WTC11 (cell line): ENCODE measurements at regions not wholly inside any gene's neighbourhood (a gene's known extent, or its start where the extent isn't known, plus 50 kb on each side); places are given as distances from the start of the nearest gene placed in this dataset.

Experiments used
- ATAC-seq: fragments of 200-7000 bp; cut with Tn5 transposase; 2 replicates; pipeline ENCODE4 v1.10.0; 2021; ENCODE audit warnings: mild to moderate bottlenecking, moderate library complexity
- CTCF ChIA-PET: fragments of 300-600 bp; sonication (Branson Sonifier 250); formaldehyde crosslinking; loops from one replicate; lab custom pipeline; 2021; ENCODE audit warnings: antibody characterized with exemption; lab: Charles Lee
- POLR2A ChIA-PET: fragments of 350-600 bp; sonication (Branson Sonifier 250); formaldehyde crosslinking; loops from one replicate; lab custom pipeline; 2021; ENCODE audit warnings: antibody characterized with exemption; lab: Charles Lee
- DNase-seq: peaks from one replicate; pipeline ENCODE4 v3.0.0; 2021; ENCODE audit warnings: low spot score
- H3K27ac Mint-ChIP-seq: 2 replicates; pipeline ENCODE4 v1.8.0; 2021; ENCODE audit warnings: mixed read lengths
- H3K27me3 Mint-ChIP-seq: 2 replicates; pipeline ENCODE4 v1.8.0; 2021; ENCODE audit warnings: low read depth, mild to moderate bottlenecking, moderate library complexity, mixed read lengths
- H3K36me3 Mint-ChIP-seq: 2 replicates; pipeline ENCODE4 v1.8.0; 2021; ENCODE audit warnings: mixed read lengths
- H3K4me1 Mint-ChIP-seq: 2 replicates; pipeline ENCODE4 v1.8.0; 2022; ENCODE audit warnings: mixed read lengths
- H3K4me3 Mint-ChIP-seq: 2 replicates; pipeline ENCODE4 v1.8.0; 2021; ENCODE audit warnings: mild to moderate bottlenecking, moderate library complexity, mixed read lengths
- H3K9me3 Mint-ChIP-seq: 2 replicates; pipeline ENCODE4 v1.8.0; 2021; ENCODE audit warnings: mixed read lengths
- ELF4 ChIP-seq: sonication (generic); formaldehyde crosslinking; IDR thresholded peaks from 2 replicates; pipeline ENCODE4 v1.8.1; 2022; ENCODE audit warnings: low read depth, mild to moderate bottlenecking, moderate library complexity, missing genetic modification reagents
- FOXK1 ChIP-seq: sonication (generic); formaldehyde crosslinking; IDR thresholded peaks from 2 replicates; pipeline ENCODE4 v1.8.0; 2022; ENCODE audit warnings: mild to moderate bottlenecking, moderate library complexity, missing genetic modification reagents
- FOXP1 ChIP-seq: sonication (generic); formaldehyde crosslinking; IDR thresholded peaks from 2 replicates; pipeline ENCODE4 v1.8.0; 2022; ENCODE audit warnings: missing genetic modification reagents, mild to moderate bottlenecking, moderate library complexity, borderline replicate concordance
- GRHL2 ChIP-seq: fragments of 250-450 bp; sonication (Bioruptor Pico); IDR thresholded peaks from 2 replicates; pipeline ENCODE4 v1.8.0; 2022; ENCODE audit warnings: mild to moderate bottlenecking, moderate library complexity; ENCODE audit not compliant: insufficient replicate concordance, severe bottlenecking
- IRF2 ChIP-seq: sonication (generic); formaldehyde crosslinking; IDR thresholded peaks from 2 replicates; pipeline ENCODE4 v1.8.0; 2022; ENCODE audit warnings: low read depth, missing genetic modification reagents, borderline replicate concordance
- JUN ChIP-seq: sonication (generic); formaldehyde crosslinking; IDR thresholded peaks from 2 replicates; pipeline ENCODE4 v1.8.0; 2023; ENCODE audit warnings: mild to moderate bottlenecking, missing genetic modification reagents
- NFATC4 ChIP-seq: fragments of 250-450 bp; sonication (Bioruptor Pico); IDR thresholded peaks from 2 replicates; pipeline ENCODE4 v1.9.0; 2021; ENCODE audit warnings: mild to moderate bottlenecking
- NR1H2 ChIP-seq: sonication (generic); formaldehyde crosslinking; IDR thresholded peaks from 2 replicates; pipeline ENCODE4 v1.9.0; 2021; ENCODE audit warnings: mild to moderate bottlenecking, moderate library complexity, missing genetic modification reagents
- NR2C2 ChIP-seq: sonication (generic); formaldehyde crosslinking; IDR thresholded peaks from 2 replicates; pipeline ENCODE4 v1.8.0; 2022; ENCODE audit warnings: mild to moderate bottlenecking, missing genetic modification reagents
- NR3C1 ChIP-seq: sonication (generic); formaldehyde crosslinking; conservative IDR thresholded peaks from 2 replicates; pipeline ENCODE4 v1.8.1; 2023; ENCODE audit warnings: low read depth, mild to moderate bottlenecking, missing genetic modification reagents
- OVOL2 ChIP-seq: fragments of 250-450 bp; sonication (Bioruptor Pico); IDR thresholded peaks from 2 replicates; pipeline ENCODE4 v1.9.0; 2021; ENCODE audit warnings: mild to moderate bottlenecking, borderline replicate concordance
- RELA ChIP-seq: sonication (generic); formaldehyde crosslinking; IDR thresholded peaks from 2 replicates; pipeline ENCODE4 v1.8.1; 2022; ENCODE audit warnings: missing genetic modification reagents, mild to moderate bottlenecking, borderline replicate concordance
- SMAD3 ChIP-seq: sonication (generic); formaldehyde crosslinking; IDR thresholded peaks from 2 replicates; pipeline ENCODE4 v1.8.0; 2022; ENCODE audit warnings: missing genetic modification reagents, mild to moderate bottlenecking, borderline replicate concordance
- TEAD1 ChIP-seq: sonication (generic); formaldehyde crosslinking; IDR thresholded peaks from 2 replicates; pipeline ENCODE4 v1.8.0; 2022; ENCODE audit warnings: mild to moderate bottlenecking, missing genetic modification reagents
- TEAD4 ChIP-seq: sonication (generic); formaldehyde crosslinking; IDR thresholded peaks from 2 replicates; pipeline ENCODE4 v1.8.0; 2022; ENCODE audit warnings: mild to moderate bottlenecking, missing genetic modification reagents
- ZBTB21 ChIP-seq: sonication (generic); formaldehyde crosslinking; IDR thresholded peaks from 2 replicates; pipeline ENCODE4 v1.8.1; 2023; ENCODE audit warnings: mild to moderate bottlenecking, missing genetic modification reagents, borderline replicate concordance
- ZNF263 ChIP-seq: sonication (generic); formaldehyde crosslinking; IDR thresholded peaks from 2 replicates; pipeline ENCODE4 v1.8.1; 2022; ENCODE audit warnings: low read depth, mild to moderate bottlenecking, moderate library complexity, missing genetic modification reagents
- ZNF416 ChIP-seq: fragments of 250-450 bp; sonication (Bioruptor Pico); IDR thresholded peaks from 2 replicates; pipeline ENCODE4 v1.9.0; 2021; ENCODE audit warnings: mild to moderate bottlenecking, inconsistent platforms
- TF ChIP-seq, protein P1 (sequence below): sonication (generic); formaldehyde crosslinking; conservative IDR thresholded peaks from 2 replicates; pipeline ENCODE4 v1.8.1; 2022; ENCODE audit warnings: mild to moderate bottlenecking, missing genetic modification reagents
- TF ChIP-seq, protein P2 (sequence below): sonication (generic); formaldehyde crosslinking; IDR thresholded peaks from 2 replicates; pipeline ENCODE4 v1.8.1; 2022; ENCODE audit warnings: low read depth, missing genetic modification reagents, borderline replicate concordance
- TF ChIP-seq, protein P3 (sequence below): sonication (generic); formaldehyde crosslinking; IDR thresholded peaks from 2 replicates; pipeline ENCODE4 v1.8.1; 2022; ENCODE audit warnings: mild to moderate bottlenecking, missing genetic modification reagents, moderate library complexity, borderline replicate concordance
- TF ChIP-seq, protein P4 (sequence below): sonication (generic); formaldehyde crosslinking; IDR thresholded peaks from 2 replicates; pipeline ENCODE4 v1.8.1; 2023; ENCODE audit warnings: mild to moderate bottlenecking, missing genetic modification reagents, moderate library complexity
- TF ChIP-seq, protein P5 (sequence below): sonication (generic); formaldehyde crosslinking; IDR thresholded peaks from 2 replicates; pipeline ENCODE4 v1.8.0; 2022; ENCODE audit warnings: mild to moderate bottlenecking, missing genetic modification reagents
- TF ChIP-seq, protein P6 (sequence below): sonication (generic); formaldehyde crosslinking; IDR thresholded peaks from 2 replicates; pipeline ENCODE4 v1.8.0; 2023; ENCODE audit warnings: missing genetic modification reagents
- TF ChIP-seq, protein P7 (sequence below): sonication (generic); formaldehyde crosslinking; IDR thresholded peaks from 2 replicates; pipeline ENCODE4 v1.8.0; 2022; ENCODE audit warnings: mild to moderate bottlenecking, missing genetic modification reagents

DNA sequence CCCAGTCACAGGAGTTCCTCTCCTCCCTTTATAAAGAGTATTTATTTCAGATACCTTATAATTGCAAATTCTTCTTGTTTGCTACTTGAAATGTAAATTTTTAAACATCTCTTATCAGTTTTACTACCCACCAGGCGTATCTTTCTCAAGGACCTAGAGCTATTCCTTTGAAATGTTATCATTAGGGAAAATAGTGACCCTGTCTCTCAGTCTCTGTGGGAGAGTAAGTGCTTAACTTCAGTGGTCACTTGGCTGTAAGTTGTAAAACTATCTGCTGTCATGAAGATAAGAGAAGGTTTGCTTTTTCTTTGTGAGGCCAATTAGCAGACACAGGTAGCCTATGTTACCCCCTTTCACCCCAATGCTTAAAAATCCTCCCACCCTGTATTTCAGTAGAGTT, 241.6 kb downstream of the TACR3 start (continued):
- TF ChIP-seq NR1H2 (CRISPR knock-in tag) (no peak), TEAD4 (no peak), SMAD3 (CRISPR knock-in tag) (no peak)
- TF ChIP-seq, protein P1, sequence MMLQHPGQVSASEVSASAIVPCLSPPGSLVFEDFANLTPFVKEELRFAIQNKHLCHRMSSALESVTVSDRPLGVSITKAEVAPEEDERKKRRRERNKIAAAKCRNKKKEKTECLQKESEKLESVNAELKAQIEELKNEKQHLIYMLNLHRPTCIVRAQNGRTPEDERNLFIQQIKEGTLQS (CRISPR knock-in tag): no peak

DNA sequence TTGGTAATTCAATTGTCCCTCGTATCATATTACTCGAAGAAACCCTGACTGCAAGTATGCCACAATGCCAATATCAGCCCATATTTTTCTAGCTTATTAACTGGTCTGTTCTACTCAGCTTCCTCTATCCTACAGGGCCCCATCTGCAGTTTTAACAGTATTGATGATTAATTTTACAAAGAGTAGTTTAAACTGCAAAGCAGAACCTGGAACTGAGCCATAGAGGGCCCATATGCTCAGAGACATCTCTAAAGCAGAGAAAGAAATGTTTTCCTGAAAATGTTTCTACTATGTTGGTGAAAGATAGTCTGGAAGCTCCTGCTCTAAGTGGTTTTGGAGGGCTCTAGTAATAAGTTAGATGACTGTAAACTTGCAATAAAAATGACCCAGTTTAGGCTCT, 259.4 kb upstream of the CENPE start:
- Mint-ChIP-seq H3K27ac (no peak overlapping the region), H3K27me3 (no peaks in the 10 kb centered on the region), H3K4me3 (no peak overlapping the region), H3K9me3 (peaks cover 26% of the 10 kb centered on the region), H3K4me1 (no peaks in the 10 kb centered on the region), H3K36me3 (peaks cover 8% of the 10 kb centered on the region; the same call in 1 of the 2 replicates)
- TF ChIP-seq RELA (CRISPR knock-in tag) (no peak), ZNF263 (CRISPR knock-in tag) (no peak), NR3C1 (CRISPR knock-in tag) (no peak)
- TF ChIP-seq, protein P2, sequence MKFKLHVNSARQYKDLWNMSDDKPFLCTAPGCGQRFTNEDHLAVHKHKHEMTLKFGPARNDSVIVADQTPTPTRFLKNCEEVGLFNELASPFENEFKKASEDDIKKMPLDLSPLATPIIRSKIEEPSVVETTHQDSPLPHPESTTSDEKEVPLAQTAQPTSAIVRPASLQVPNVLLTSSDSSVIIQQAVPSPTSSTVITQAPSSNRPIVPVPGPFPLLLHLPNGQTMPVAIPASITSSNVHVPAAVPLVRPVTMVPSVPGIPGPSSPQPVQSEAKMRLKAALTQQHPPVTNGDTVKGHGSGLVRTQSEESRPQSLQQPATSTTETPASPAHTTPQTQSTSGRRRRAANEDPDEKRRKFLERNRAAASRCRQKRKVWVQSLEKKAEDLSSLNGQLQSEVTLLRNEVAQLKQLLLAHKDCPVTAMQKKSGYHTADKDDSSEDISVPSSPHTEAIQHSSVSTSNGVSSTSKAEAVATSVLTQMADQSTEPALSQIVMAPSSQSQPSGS: no peak
- CTCF ChIA-PET: no interaction called here
- DNase-seq: no peak
- POLR2A ChIA-PET: no interaction called here
- ATAC-seq: no peak

DNA sequence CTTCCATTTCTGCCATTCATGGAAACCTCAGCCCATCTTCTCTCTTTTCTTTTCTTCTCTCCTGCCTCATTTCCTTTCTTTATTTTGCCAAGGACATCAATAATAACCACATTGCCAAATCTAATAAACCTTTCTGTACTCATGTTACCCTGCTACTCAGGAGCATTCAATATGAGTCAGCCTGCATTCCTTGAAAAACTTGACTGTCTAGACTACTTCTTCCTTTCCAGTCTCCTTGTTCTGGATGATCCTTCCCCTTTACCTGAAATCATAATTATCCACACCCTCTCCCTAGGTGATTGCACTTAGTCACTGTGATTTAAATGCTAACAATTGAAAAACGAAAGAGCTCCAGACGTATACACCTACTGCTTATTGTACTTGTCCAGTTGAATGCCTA, 253.2 kb upstream of the CENPE start:
- POLR2A ChIA-PET: no interaction called here
- no peaks in the 10 kb centered on the region for H3K4me1 Mint-ChIP-seq
- CTCF ChIA-PET: no interaction called here
- TF ChIP-seq JUN (CRISPR knock-in tag) (no peak), NR2C2 (CRISPR knock-in tag) (no peak), GRHL2 (no peak), FOXP1 (CRISPR knock-in tag) (no peak), TEAD1 (CRISPR knock-in tag) (no peak), ELF4 (CRISPR knock-in tag) (no peak), OVOL2 (CRISPR knock-in tag) (no peak), NFATC4 (no peak), ZNF416 (no peak), FOXK1 (CRISPR knock-in tag) (no peak), ZBTB21 (CRISPR knock-in tag) (no peak), IRF2 (CRISPR knock-in tag) (no peak)
- TF ChIP-seq, protein P3, sequence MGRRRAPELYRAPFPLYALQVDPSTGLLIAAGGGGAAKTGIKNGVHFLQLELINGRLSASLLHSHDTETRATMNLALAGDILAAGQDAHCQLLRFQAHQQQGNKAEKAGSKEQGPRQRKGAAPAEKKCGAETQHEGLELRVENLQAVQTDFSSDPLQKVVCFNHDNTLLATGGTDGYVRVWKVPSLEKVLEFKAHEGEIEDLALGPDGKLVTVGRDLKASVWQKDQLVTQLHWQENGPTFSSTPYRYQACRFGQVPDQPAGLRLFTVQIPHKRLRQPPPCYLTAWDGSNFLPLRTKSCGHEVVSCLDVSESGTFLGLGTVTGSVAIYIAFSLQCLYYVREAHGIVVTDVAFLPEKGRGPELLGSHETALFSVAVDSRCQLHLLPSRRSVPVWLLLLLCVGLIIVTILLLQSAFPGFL: no peak
- TF ChIP-seq, protein P4, sequence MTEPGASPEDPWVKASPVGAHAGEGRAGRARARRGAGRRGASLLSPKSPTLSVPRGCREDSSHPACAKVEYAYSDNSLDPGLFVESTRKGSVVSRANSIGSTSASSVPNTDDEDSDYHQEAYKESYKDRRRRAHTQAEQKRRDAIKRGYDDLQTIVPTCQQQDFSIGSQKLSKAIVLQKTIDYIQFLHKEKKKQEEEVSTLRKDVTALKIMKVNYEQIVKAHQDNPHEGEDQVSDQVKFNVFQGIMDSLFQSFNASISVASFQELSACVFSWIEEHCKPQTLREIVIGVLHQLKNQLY (CRISPR knock-in tag): no peak
- TF ChIP-seq, protein P5, sequence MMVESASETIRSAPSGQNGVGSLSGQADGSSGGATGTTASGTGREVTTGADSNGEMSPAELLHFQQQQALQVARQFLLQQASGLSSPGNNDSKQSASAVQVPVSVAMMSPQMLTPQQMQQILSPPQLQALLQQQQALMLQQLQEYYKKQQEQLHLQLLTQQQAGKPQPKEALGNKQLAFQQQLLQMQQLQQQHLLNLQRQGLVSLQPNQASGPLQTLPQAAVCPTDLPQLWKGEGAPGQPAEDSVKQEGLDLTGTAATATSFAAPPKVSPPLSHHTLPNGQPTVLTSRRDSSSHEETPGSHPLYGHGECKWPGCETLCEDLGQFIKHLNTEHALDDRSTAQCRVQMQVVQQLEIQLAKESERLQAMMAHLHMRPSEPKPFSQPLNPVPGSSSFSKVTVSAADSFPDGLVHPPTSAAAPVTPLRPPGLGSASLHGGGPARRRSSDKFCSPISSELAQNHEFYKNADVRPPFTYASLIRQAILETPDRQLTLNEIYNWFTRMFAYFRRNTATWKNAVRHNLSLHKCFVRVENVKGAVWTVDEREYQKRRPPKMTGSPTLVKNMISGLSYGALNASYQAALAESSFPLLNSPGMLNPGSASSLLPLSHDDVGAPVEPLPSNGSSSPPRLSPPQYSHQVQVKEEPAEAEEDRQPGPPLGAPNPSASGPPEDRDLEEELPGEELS (CRISPR knock-in tag): no peak
- TF ChIP-seq, protein P6, sequence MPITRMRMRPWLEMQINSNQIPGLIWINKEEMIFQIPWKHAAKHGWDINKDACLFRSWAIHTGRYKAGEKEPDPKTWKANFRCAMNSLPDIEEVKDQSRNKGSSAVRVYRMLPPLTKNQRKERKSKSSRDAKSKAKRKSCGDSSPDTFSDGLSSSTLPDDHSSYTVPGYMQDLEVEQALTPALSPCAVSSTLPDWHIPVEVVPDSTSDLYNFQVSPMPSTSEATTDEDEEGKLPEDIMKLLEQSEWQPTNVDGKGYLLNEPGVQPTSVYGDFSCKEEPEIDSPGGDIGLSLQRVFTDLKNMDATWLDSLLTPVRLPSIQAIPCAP (CRISPR knock-in tag): no peak
- TF ChIP-seq, protein P2: no peak
- TF ChIP-seq, protein P7, sequence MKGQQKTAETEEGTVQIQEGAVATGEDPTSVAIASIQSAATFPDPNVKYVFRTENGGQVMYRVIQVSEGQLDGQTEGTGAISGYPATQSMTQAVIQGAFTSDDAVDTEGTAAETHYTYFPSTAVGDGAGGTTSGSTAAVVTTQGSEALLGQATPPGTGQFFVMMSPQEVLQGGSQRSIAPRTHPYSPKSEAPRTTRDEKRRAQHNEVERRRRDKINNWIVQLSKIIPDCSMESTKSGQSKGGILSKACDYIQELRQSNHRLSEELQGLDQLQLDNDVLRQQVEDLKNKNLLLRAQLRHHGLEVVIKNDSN (CRISPR knock-in tag): no peak

More for the DNA sequence above, 253.2 kb upstream of the CENPE start:
- no peak overlapping the region for H3K27ac Mint-ChIP-seq
- H3K27me3 Mint-ChIP-seq: no peaks in the 10 kb centered on the region
- no peak overlapping the region for H3K4me3 Mint-ChIP-seq
- ATAC-seq: no peak
- peaks cover 8% of the 10 kb centered on the region; the same call in 1 of the 2 replicates for H3K36me3 Mint-ChIP-seq
- peaks cover 15% of the 10 kb centered on the region for H3K9me3 Mint-ChIP-seq
- DNase-seq: no peak
